Lower leg skin (tissue), 4 donors: ENCODE measurements at regions not wholly inside any gene's neighbourhood (a gene's known extent, or its start where the extent isn't known, plus 50 kb on each side); places are given as distances from the start of the nearest gene placed in this dataset.

ENCODE experiments used
- DNase-seq, 2 donors: peaks; one replicate each; pipeline ENCODE4 v3.0.0-alpha.2; 2019; ENCODE audit warnings: low spot score in 2 of 2
- H3K4me3 ChIP-seq: fragments of 200-600 bp; sonication (generic); 2 replicates; pipeline ENCODE4 v1.5.1; 2017; ENCODE audit warnings: mild to moderate bottlenecking, low read depth; ENCODE audit not compliant: poor library complexity, severe bottlenecking
- POLR2A ChIP-seq, 2 donors: fragments of 450-650 bp; IDR thresholded peaks; one replicate each; pipeline ENCODE4 v1.6.1; 2016 to 2017; ENCODE audit warnings: antibody characterized with exemption in 2 of 2, mild to moderate bottlenecking in 1 of 2, moderate library complexity in 1 of 2
- WGBS, 2 donors: methylation state at CpG; one replicate each; pipeline ENCODE4 v1.1.5; 2018; 5-methylcytosine and 5-hydroxymethylcytosine counted together
- intact Hi-C: fragments of 100-400 bp; cut with DNase I; formaldehyde crosslinking; loops from one replicate; pipeline ENCODE4 v1.15.0; 2023; ENCODE audit warnings: low total_unique reads
- TF ChIP-seq, protein P1 (sequence below), 3 donors: fragments of 450-650 bp; IDR thresholded peaks; one replicate each; pipeline ENCODE4 v1.5.1; 2016; ENCODE audit warnings: antibody characterized with exemption in 3 of 3, mild to moderate bottlenecking in 3 of 3, moderate library complexity in 2 of 3

DNA sequence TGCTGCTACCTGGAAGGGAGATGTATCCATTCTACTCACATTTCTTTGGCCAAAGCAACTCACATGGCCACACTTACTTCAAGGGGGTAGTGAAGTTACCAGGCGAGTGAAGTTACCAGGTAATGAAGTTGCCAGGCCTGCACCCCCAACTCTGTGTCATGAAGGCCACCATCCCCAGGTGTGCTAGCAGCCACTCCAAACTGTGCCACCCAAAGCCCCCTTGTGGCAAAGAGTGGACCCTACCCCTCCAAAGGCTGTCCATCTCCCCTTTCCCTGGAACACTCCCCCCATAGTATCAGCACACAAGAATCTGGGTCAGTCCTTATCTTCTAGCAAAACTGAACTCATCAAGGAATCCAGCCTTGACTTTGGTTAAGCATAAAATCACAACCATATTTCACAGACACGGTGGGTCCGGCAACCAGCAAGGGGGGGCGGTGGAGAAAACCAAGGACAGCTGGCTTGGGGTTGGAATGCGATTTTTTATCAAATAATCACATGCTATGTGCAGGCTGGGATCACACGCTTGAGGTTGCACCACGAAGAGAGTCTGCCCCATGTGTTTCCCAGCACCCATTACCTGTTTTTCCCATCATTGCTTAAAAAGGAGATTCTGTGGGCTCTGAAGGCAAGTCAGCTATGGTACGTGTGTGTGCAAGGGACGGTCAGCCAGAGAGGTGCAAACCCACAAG, 60.9 kb downstream of the ZFP36L2 start:
- intact Hi-C loops: no loop called here
- DNase-seq: no peak
- no peak for TF ChIP-seq POLR2A (IDR thresholded peaks at IDR 0.05)
- TF ChIP-seq, protein P1, sequence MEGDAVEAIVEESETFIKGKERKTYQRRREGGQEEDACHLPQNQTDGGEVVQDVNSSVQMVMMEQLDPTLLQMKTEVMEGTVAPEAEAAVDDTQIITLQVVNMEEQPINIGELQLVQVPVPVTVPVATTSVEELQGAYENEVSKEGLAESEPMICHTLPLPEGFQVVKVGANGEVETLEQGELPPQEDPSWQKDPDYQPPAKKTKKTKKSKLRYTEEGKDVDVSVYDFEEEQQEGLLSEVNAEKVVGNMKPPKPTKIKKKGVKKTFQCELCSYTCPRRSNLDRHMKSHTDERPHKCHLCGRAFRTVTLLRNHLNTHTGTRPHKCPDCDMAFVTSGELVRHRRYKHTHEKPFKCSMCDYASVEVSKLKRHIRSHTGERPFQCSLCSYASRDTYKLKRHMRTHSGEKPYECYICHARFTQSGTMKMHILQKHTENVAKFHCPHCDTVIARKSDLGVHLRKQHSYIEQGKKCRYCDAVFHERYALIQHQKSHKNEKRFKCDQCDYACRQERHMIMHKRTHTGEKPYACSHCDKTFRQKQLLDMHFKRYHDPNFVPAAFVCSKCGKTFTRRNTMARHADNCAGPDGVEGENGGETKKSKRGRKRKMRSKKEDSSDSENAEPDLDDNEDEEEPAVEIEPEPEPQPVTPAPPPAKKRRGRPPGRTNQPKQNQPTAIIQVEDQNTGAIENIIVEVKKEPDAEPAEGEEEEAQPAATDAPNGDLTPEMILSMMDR (IDR thresholded peaks at IDR 0.05): no peak
- H3K4me3 ChIP-seq: no peak overlapping the region
- 89% methylated on average over 9 of the region's 9 CpGs for WGBS, 2 donors

DNA sequence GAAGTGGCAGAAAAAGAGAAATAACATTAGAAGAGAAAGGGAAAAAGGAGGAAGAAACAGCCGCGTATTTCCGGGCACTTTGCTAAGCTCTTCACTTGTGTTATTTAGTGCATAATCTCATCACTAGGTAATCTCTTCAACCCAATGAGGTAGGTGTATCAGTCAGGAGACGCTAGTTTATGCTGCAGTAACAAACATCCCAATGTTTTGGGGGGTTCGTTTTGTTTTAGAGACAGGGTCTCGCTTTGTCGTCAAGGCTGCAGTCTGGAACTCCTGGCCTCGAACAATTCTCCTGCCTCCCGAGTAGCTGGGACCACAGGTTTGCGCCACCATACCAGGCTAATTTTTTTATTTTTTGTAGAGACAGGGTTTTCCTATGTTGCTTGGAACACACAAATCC, 61.7 kb downstream of the ZFP36L2 start:
- no peak for DNase-seq
- no peak overlapping the region for H3K4me3 ChIP-seq
- TF ChIP-seq, protein P1 (IDR thresholded peaks at IDR 0.05): no peak
- 95 to 96% methylated on average over 10 of the region's 10 CpGs for WGBS, 2 donors
- intact Hi-C loops: no loop called here

DNA sequence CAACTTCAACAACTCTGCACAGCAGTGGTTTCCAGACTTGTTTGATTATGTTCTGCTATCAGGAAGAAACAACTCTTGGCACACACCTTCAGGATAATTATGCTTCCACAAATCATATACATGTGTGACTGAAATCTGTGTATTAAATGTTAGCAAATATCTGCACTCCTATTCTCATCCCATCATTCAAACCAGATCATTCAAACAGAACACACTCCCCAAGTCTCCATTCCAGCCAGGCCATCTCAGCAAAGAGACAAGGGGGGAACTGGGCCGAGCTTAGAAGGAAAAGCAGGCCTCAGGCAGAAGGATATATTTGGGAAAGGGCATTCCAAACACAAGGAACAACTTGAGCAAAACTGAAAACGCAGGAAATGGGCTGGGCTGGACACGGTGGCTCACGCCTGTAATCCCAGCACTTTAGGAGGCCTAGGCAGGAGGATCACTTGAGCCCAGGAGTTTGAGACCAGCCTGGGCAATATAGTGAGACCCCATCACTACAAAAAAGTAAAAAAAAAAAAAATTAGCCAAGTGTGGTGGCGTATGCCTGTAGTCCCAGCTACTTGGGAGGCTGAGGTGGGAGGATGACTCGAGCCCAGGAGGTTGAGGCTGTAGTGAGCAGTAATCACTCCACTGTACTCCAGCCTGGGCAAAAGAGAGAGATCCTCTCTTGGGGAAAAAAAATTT, 62.7 kb downstream of the ZFP36L2 start:
- no peak overlapping the region for H3K4me3 ChIP-seq
- 64 to 69% methylated on average over 6 of the region's 6 CpGs for WGBS, 2 donors
- TF ChIP-seq POLR2A (IDR thresholded peaks at IDR 0.05): no peak
- TF ChIP-seq, protein P1 (IDR thresholded peaks at IDR 0.05): no peak
- intact Hi-C loops: no loop called here
- DNase-seq: no peak

DNA sequence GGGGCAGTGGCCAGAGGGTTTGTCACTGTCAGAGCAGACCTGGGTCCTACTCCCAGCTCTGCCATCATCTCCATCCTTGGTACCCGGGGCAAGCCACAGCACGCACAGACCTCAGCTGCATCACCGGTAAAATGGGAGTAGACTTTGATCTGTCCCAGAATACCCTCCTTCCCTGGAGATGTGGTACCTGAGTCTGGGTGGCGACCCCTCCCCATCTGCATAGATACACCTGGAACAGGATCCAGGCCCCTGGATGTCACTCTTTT, 64.0 kb downstream of the ZFP36L2 start:
- intact Hi-C loops: no loop called here
- no peak for TF ChIP-seq POLR2A (IDR thresholded peaks at IDR 0.05)
- TF ChIP-seq, protein P1 (IDR thresholded peaks at IDR 0.05): no peak
- 86 to 94% methylated on average over 3 to 4 of the region's 4 CpGs for WGBS, 2 donors

DNA sequence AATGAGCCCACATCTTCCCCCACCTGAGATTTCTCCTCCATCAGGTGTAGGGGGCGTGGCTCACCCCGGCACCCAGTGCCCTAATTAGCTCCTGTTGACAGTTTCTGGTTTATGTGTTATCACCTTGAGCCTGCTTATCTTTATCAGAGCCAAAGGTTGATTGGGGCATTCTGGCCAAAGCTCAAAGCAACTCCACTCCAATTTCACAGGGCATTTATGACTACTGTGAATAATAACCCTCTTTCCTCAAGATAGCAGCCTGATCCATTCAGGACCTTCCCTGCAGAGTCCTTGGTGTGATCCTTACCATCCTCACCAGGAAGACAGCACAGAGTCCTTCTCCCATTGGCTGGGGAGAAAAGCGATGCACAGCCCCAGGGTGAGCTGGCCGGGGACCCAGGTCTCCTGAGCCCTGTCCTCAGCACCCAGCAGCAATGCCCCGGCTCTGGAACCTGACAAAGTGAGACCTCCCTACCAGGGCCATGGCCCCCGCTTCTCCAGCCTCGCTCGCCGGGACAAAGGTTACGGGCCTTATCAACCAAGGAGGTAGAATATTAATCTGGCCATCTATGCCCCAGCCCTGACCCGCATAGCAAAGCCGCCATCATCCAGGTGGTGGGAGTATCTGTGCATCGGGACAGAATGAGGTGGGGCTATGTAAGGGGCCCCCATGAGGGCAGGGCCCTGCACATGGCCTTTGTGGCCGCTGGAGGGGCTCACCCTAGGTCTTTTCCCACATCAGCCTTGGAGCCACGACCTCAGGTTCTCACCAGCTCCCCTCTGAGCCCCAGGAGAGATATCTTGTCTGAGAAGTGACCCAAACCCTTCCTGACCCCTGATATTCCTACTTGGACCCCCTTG, 64.5 kb downstream of the ZFP36L2 start:
- no peak for DNase-seq
- TF ChIP-seq, protein P1 (IDR thresholded peaks at IDR 0.05): no peak
- TF ChIP-seq POLR2A (IDR thresholded peaks at IDR 0.05): no peak
- 86 to 90% methylated on average over 12 to 15 of the region's 15 CpGs for WGBS, 2 donors
- no peak overlapping the region for H3K4me3 ChIP-seq
- intact Hi-C loops: no loop called here

More for the DNA sequence above, 64.0 kb downstream of the ZFP36L2 start:
- DNase-seq: no peak
- no peak overlapping the region for H3K4me3 ChIP-seq
